ENCODE measurements at regions not wholly inside any gene's neighbourhood (a gene's known extent, or its start where the extent isn't known, plus 50 kb on each side); places are given as distances from the start of the nearest gene placed in this dataset.

DNA sequence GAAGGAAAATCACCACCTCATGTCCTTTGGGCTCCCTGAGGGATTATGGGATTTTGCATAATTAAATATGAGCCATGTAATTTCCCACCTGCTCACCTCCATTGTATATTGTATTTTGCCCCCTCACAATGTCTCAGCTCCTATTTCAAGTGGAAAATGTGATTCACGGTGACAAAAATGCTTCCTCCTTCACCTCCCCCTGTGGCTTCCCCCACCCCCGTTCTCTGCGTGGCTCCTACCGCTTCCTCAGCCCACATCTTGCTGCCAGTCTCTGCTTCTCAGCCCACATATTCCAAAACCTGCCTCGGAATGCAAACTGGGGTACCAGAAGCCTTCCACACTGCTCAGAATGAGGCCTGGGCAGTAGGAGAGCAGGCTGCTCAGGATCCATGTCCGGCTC is 394.5 kb upstream of the C16orf82 start:
- H3K4me1 Mint-ChIP-seq (ENCODE audit: low read depth, unreplicated experiment) = no peaks in the 10 kb centered on the region
- no peaks in the 10 kb centered on the region for H3K36me3 ChIP-seq (ENCODE audit: control insufficient read depth, insufficient read depth, low read length)
- ChIA-PET CTCF (no interaction called here), POLR2A (no interaction called here)
- no peak for DNase-seq
- no peak overlapping the region for H3K27ac Mint-ChIP-seq (ENCODE audit: unreplicated experiment)
- no peak overlapping the region for H3K4me3 Mint-ChIP-seq (ENCODE audit: unreplicated experiment)
- no TSS peak for BruUV-seq (replicated peaks)
- no peaks in the 10 kb centered on the region for H3K4me1 ChIP-seq
- H3K4me3 ChIP-seq (ENCODE audit: low read depth, low read length) = no peak overlapping the region
- no peaks in the 10 kb centered on the region for H3K27me3 ChIP-seq (replicated peaks; ENCODE audit: control insufficient read depth, insufficient read depth, low read length)
- no peaks in the 10 kb centered on the region for H3K9me3 Mint-ChIP-seq (ENCODE audit: unreplicated experiment)
- intact Hi-C loops (cut with micrococcal nuclease; ENCODE audit: unreplicated experiment) = no loop called here
- no peaks in the 10 kb centered on the region for H3K36me3 Mint-ChIP-seq (ENCODE audit: insufficient read depth, unreplicated experiment)
- no peaks in the 10 kb centered on the region for H3K9me3 ChIP-seq
- TF ChIP-seq, protein P1, sequence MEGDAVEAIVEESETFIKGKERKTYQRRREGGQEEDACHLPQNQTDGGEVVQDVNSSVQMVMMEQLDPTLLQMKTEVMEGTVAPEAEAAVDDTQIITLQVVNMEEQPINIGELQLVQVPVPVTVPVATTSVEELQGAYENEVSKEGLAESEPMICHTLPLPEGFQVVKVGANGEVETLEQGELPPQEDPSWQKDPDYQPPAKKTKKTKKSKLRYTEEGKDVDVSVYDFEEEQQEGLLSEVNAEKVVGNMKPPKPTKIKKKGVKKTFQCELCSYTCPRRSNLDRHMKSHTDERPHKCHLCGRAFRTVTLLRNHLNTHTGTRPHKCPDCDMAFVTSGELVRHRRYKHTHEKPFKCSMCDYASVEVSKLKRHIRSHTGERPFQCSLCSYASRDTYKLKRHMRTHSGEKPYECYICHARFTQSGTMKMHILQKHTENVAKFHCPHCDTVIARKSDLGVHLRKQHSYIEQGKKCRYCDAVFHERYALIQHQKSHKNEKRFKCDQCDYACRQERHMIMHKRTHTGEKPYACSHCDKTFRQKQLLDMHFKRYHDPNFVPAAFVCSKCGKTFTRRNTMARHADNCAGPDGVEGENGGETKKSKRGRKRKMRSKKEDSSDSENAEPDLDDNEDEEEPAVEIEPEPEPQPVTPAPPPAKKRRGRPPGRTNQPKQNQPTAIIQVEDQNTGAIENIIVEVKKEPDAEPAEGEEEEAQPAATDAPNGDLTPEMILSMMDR (IDR thresholded peaks at IDR 0.05; ENCODE audit: insufficient read depth in 1 of 2, low read depth in 1 of 2, low read length in 1 of 2, severe bottlenecking in 1 of 2, unreplicated experiment in 1 of 2) = no peak
- H3K27me3 Mint-ChIP-seq (ENCODE audit: insufficient read depth, unreplicated experiment) = peaks cover 7% of the 10 kb centered on the region

DNA sequence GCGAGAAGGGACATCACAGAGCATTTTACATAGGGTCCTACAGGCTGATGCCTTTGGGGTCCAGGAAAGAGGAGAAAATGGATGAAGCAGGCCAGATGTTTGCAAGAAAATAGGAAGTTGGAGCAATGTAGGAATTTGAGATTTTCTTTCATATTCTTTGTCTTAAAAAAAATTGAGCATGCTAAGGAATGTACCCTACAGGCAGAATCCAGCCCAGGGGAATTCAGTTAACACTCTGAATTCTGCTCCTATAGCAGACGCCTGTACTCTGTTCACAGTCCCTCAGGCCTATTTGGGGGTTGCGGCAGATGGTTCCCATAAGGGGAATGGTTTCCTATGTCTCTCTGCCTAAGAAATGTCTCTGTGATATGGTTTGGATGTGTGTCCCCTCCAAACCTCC is 393.7 kb upstream of the C16orf82 start:
- Histone ChIP-seq H3K36me3 (ENCODE audit: control insufficient read depth, insufficient read depth, low read length) (no peaks in the 10 kb centered on the region), H3K4me3 (ENCODE audit: low read depth, low read length) (no peak overlapping the region), H3K4me1 (no peaks in the 10 kb centered on the region), H3K27me3 (replicated peaks; ENCODE audit: control insufficient read depth, insufficient read depth, low read length) (no peaks in the 10 kb centered on the region), H3K9me3 (no peaks in the 10 kb centered on the region)
- ChIA-PET POLR2A (no interaction called here), CTCF (no interaction called here)
- no TSS peak for BruUV-seq (replicated peaks)
- Mint-ChIP-seq H3K27ac (ENCODE audit: unreplicated experiment) (no peak overlapping the region), H3K9me3 (ENCODE audit: unreplicated experiment) (no peaks in the 10 kb centered on the region), H3K36me3 (ENCODE audit: insufficient read depth, unreplicated experiment) (no peaks in the 10 kb centered on the region), H3K4me1 (ENCODE audit: low read depth, unreplicated experiment) (no peaks in the 10 kb centered on the region), H3K27me3 (ENCODE audit: insufficient read depth, unreplicated experiment) (peaks cover 5% of the 10 kb centered on the region), H3K4me3 (ENCODE audit: unreplicated experiment) (no peak overlapping the region)
- no peak for DNase-seq
- TF ChIP-seq, protein P1 (IDR thresholded peaks at IDR 0.05; ENCODE audit: insufficient read depth in 1 of 2, low read depth in 1 of 2, low read length in 1 of 2, severe bottlenecking in 1 of 2, unreplicated experiment in 1 of 2) = no peak
- intact Hi-C loops (cut with micrococcal nuclease; ENCODE audit: unreplicated experiment) = no loop called here

DNA sequence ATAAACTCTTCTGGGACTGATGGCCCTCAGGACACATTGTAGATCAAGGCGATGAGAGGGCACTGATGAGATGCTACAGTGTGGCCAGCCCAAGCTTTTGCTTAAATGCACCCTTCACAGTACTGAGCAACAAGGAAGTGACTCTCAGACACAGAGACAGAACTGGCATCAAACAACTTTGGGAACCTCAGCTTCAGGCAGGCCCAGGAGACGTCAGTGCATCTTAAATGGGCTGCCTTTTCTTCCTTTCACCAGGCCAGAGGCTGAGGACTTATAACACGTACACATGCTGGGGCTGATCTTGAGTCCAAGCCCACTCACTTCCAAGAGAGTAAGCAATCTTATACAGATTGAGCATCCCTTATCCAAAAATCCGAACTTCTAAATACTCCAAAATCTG is 386.1 kb upstream of the C16orf82 start:
- Histone ChIP-seq H3K36me3 (ENCODE audit: control insufficient read depth, insufficient read depth, low read length) (no peaks in the 10 kb centered on the region), H3K4me3 (ENCODE audit: low read depth, low read length) (no peak overlapping the region), H3K9me3 (no peaks in the 10 kb centered on the region), H3K27me3 (replicated peaks; ENCODE audit: control insufficient read depth, insufficient read depth, low read length) (no peaks in the 10 kb centered on the region), H3K4me1 (no peaks in the 10 kb centered on the region)
- intact Hi-C loops (cut with micrococcal nuclease; ENCODE audit: unreplicated experiment) = no loop called here
- no peak for DNase-seq
- H3K27me3 Mint-ChIP-seq (ENCODE audit: insufficient read depth, unreplicated experiment) = peaks cover 2% of the 10 kb centered on the region
- TF ChIP-seq, protein P1 (IDR thresholded peaks at IDR 0.05; ENCODE audit: insufficient read depth in 1 of 2, low read depth in 1 of 2, low read length in 1 of 2, severe bottlenecking in 1 of 2, unreplicated experiment in 1 of 2) = no peak
- CTCF ChIA-PET = no interaction called here
- H3K4me3 Mint-ChIP-seq (ENCODE audit: unreplicated experiment) = no peak overlapping the region
- POLR2A ChIA-PET = no interaction called here
- H3K9me3 Mint-ChIP-seq (ENCODE audit: unreplicated experiment) = no peaks in the 10 kb centered on the region
- H3K27ac Mint-ChIP-seq (ENCODE audit: unreplicated experiment) = no peak overlapping the region
- BruUV-seq (replicated peaks) = no TSS peak
- H3K4me1 Mint-ChIP-seq (ENCODE audit: low read depth, unreplicated experiment) = no peaks in the 10 kb centered on the region
- H3K36me3 Mint-ChIP-seq (ENCODE audit: insufficient read depth, unreplicated experiment) = no peaks in the 10 kb centered on the region
